GM12878 (cell line): ENCODE measurements at regions not wholly inside any gene's neighbourhood (a gene's known extent, or its start where the extent isn't known, plus 50 kb on each side); places are given as distances from the start of the nearest gene placed in this dataset.
"Not testable (repeated sequence)": the region's sequence is repeated elsewhere in the genome, so short reads cannot be mapped to it uniquely, and the experiment has no call there.

ENCODE experiments used
- ATAC-seq: fragments of 200-7000 bp; cut with Tn5 transposase; 3 replicates; pipeline ENCODE4 v1.9.1; 2020; ENCODE audit warnings: mild to moderate bottlenecking, moderate library complexity
- BruUV-seq: library from RNA; stranded (reverse); fragments of 400-500 nt; replicated peaks from 2 replicates; lab custom pipeline; 2021; lab: Mats Ljungman, UMichigan
- CTCF ChIA-PET: fragments of 300-600 bp; sonication (Branson Sonifier 250); formaldehyde crosslinking; extraction: SDS; loops from one replicate; lab custom pipeline; 2021; ENCODE audit warnings: inconsistent platforms; lab: Yijun Ruan, JAX
- POLR2A ChIA-PET: fragments of 350-600 bp; formaldehyde crosslinking; extraction: SDS; loops from one replicate; lab custom pipeline; 2021; ENCODE audit warnings: inconsistent platforms; lab: Charles Lee
- RAD21 ChIA-PET: fragments of 300-600 bp; sonication (Branson Sonifier 250); formaldehyde crosslinking; loops from one replicate; lab custom pipeline; 2023; ENCODE audit warnings: antibody characterized with exemption; ENCODE audit not compliant: unreplicated experiment; lab: Charles Lee
- SMC1A ChIA-PET: fragments of 300-600 bp; sonication (Branson Sonifier 250); formaldehyde crosslinking; loops from one replicate; lab custom pipeline; 2023; ENCODE audit not compliant: unreplicated experiment, uncharacterized antibody; lab: Charles Lee
- DNase-seq: peaks from one replicate; pipeline ENCODE4 v3.0.0-alpha.2; 2011; ENCODE audit warnings: low read depth, low spot score
- FAIRE-seq: peaks from 3 replicates; lab custom pipeline; 2011; peaks lifted over from hg19 to GRCh38; lab: Jason Lieb, UNC
- H2AFZ ChIP-seq: 2 replicates; pipeline ENCODE4 v1.6.0; 2011; ENCODE audit warnings: low read depth, low read length, control low read depth; ENCODE audit not compliant: control insufficient read depth
- H3K27ac ChIP-seq: 2 replicates; pipeline ENCODE4 v1.5.1; 2011; ENCODE audit warnings: control low read depth; ENCODE audit not compliant: control insufficient read depth, insufficient read depth
- H3K27me3 ChIP-seq, 2 experiments: replicated peaks in 1 of 2; 2 replicates each; pipeline versions ENCODE4 v1.6.0 to v1.6.1; 2011; ENCODE audit warnings: low read length in 1 of 2; ENCODE audit not compliant: control insufficient read depth in 2 of 2, insufficient read depth in 2 of 2
- H3K36me3 ChIP-seq, 2 experiments: 2 replicates each; pipeline ENCODE4 v1.5.1; 2011; ENCODE audit warnings: low read length in 1 of 2; ENCODE audit not compliant: control insufficient read depth in 2 of 2, insufficient read depth in 2 of 2
- H3K4me1 ChIP-seq: 2 replicates; pipeline ENCODE4 v1.6.1; 2011; ENCODE audit warnings: mild to moderate bottlenecking, low read length, moderate library complexity, mixed read lengths; ENCODE audit not compliant: control insufficient read depth, insufficient read depth
- H3K4me2 ChIP-seq: 2 replicates; pipeline ENCODE4 v1.6.0; 2011; ENCODE audit warnings: control low read depth; ENCODE audit not compliant: control insufficient read depth, insufficient read depth
- H3K4me3 ChIP-seq: fragments of 200-600 bp; sonication (generic); 2 replicates; pipeline ENCODE4 v1.5.1; 2016
- H3K79me2 ChIP-seq: 2 replicates; pipeline ENCODE4 v1.6.0; 2011; ENCODE audit warnings: low read length; ENCODE audit not compliant: control insufficient read depth, insufficient read depth
- H3K9ac ChIP-seq: 2 replicates; pipeline ENCODE4 v1.8.0; 2011; ENCODE audit warnings: low read length, control low read depth, mixed read lengths; ENCODE audit not compliant: control insufficient read depth, insufficient read depth
- H3K9me3 ChIP-seq: replicated peaks from 3 replicates; pipeline ENCODE4 v1.5.1; 2011; ENCODE audit warnings: mild to moderate bottlenecking, low read length; ENCODE audit not compliant: control insufficient read depth, insufficient read depth
- H4K20me1 ChIP-seq: 2 replicates; pipeline ENCODE4 v1.6.0; 2011; ENCODE audit not compliant: control insufficient read depth, insufficient read depth
- CTCF ChIP-seq, 3 experiments: IDR thresholded peaks in 2 of 3; conservative IDR thresholded peaks in 1 of 3; 2 replicates each; pipeline ENCODE4 v1.5.1; 2011; ENCODE audit warnings: low read depth in 3 of 3, low read length in 3 of 3, mild to moderate bottlenecking in 3 of 3, control low read depth in 2 of 3, moderate library complexity in 2 of 3, inconsistent platforms in 1 of 3, mixed read lengths in 1 of 3; ENCODE audit not compliant: control insufficient read depth in 2 of 3, insufficient read depth in 1 of 3; ENCODE audit errors: extremely low read depth in 1 of 3
- ETV6 ChIP-seq, 2 experiments: fragments of 450-650 bp in 1 of 2; IDR thresholded peaks in 1 of 2; conservative IDR thresholded peaks in 1 of 2; 2 replicates each; pipeline ENCODE4 v1.6.1; 2014; ENCODE audit warnings: antibody characterized with exemption in 1 of 2, borderline replicate concordance in 1 of 2, low read depth in 1 of 2, mild to moderate bottlenecking in 1 of 2, moderate library complexity in 1 of 2
- NFXL1 ChIP-seq: fragments of 450-650 bp; IDR thresholded peaks from 2 replicates; pipeline ENCODE4 v1.6.1; 2017; ENCODE audit warnings: antibody characterized with exemption, mild to moderate bottlenecking, borderline replicate concordance
- WGBS: methylation state at CpG from one replicate; pipeline ENCODE4 v1.1.6; 2016; ENCODE audit warnings: low lambda C conversion rate; ENCODE audit not compliant: insufficient replicate concordance, insufficient coverage; ENCODE audit errors: missing lambda C conversion rate; 5-methylcytosine and 5-hydroxymethylcytosine counted together
- in situ Hi-C: fragments of 300-500 bp; cut with MboI; formaldehyde crosslinking; loops from 9 replicates; pipeline ENCODE4 v1.14.3; 2018; ENCODE audit warnings: mixed read lengths
- intact Hi-C: fragments of 100-400 bp; cut with micrococcal nuclease; formaldehyde crosslinking; loops from one replicate; pipeline ENCODE4 v1.14.2; 2022; ENCODE audit not compliant: unreplicated experiment

DNA sequence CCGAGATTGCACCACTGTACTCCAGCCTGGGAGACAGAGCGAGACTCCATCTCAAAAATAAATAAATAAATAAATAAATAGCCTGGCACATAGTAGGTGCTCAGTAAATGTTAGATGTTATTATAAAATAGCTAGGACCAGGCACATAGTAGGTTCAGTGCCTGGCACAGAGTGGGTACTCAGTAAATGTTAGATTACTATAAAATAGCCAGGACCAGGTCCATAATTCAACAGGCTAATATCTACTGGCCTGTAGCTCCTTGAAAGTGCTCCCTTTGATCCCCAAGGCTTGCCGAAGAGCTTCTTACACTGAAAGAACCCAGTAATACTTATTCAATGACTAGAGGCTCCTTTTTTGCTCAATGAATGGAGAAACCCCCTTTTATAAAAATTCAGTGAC lies 215.1 kb upstream of the ZNF217 start:
- FAIRE-seq (no peak), DNase-seq (no peak), ATAC-seq (no peak)
- no peak overlapping the region for H3K9ac ChIP-seq
- ChIA-PET SMC1A (interaction anchor here (0.6 to 1.6 kb wide), 3 partner anchors 15 to 209 kb away, joined by 3 to 6 read pairs (median 3); no protein-coding TSS in a partner anchor), CTCF (no interaction called here), POLR2A (no interaction called here), RAD21 (interaction anchor here (1.1 kb wide), 1 partner anchor 15 kb away, joined by 3 read pairs; no protein-coding TSS in a partner anchor)
- no peaks in the 10 kb centered on the region for H3K27me3 ChIP-seq
- H3K79me2 ChIP-seq = no peaks in the 10 kb centered on the region
- no peak overlapping the region for H3K27ac ChIP-seq
- H3K4me1 ChIP-seq = 0 out of 2 replicates have a peak, but pooled peaks cover under 1% of the 10 kb centered on the region
- no peak overlapping the region for H3K4me3 ChIP-seq
- TF ChIP-seq CTCF (IDR thresholded peaks at IDR 0.05 in 2 of 3, conservative IDR thresholded peaks at IDR 0.05 in 1 of 3; ENCODE audit: control insufficient read depth in 2 of 3, extremely low read depth in 1 of 3, insufficient read depth in 1 of 3, low read depth in 3 of 3, low read length in 3 of 3) = no peak
- peak in 1 of 2 experiments; percentile 64; a peak in 2 of 4 replicates for TF ChIP-seq ETV6 (conservative IDR thresholded peaks at IDR 0.05 in 1 of 2, IDR thresholded peaks at IDR 0.05 in 1 of 2; ENCODE audit: borderline replicate concordance in 1 of 2, low read depth in 1 of 2)
- WGBS = 100% methylated on average over 3 of the region's 3 CpGs
- in situ Hi-C loops = no loop called here
- H2AFZ ChIP-seq = no peak overlapping the region
- H3K36me3 ChIP-seq = no peaks in the 10 kb centered on the region
- no peaks in the 10 kb centered on the region for H4K20me1 ChIP-seq
- H3K4me2 ChIP-seq = no peak overlapping the region
- intact Hi-C loops = no loop called here
- no TSS peak for BruUV-seq
- H3K9me3 ChIP-seq = no peaks in the 10 kb centered on the region

DNA sequence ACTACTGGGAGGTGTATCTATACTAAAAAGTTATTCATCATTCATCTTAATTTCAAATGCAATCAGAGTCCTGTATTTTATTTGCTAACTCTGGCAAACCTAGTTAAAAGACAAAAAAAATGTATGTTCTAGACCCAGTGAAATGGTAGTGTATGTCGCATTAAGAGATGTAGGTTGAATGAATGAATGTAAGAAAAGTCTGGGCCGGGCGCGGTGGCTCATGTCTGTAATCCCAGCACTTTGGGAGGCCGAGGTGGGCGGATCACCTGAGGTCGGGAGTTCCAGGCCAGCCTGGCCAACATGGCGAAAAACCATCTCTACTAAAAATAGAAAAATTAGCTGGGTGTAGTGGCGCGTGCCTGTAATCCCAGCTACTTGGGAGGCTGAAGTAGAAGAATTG lies 214.7 kb upstream of the ZNF217 start:
- POLR2A ChIA-PET, H3K4me2 ChIP-seq, H2AFZ ChIP-seq, in situ Hi-C loops, H4K20me1 ChIP-seq, H3K9ac ChIP-seq, CTCF ChIA-PET, H3K4me1 ChIP-seq, H3K79me2 ChIP-seq, RAD21 ChIA-PET, H3K27me3 ChIP-seq, intact Hi-C loops, H3K27ac ChIP-seq, H3K4me3 ChIP-seq, BruUV-seq, FAIRE-seq, ATAC-seq, H3K36me3 ChIP-seq, H3K9me3 ChIP-seq, DNase-seq: not testable (repeated sequence)
- SMC1A ChIA-PET = interaction anchor here (0.9 to 1.6 kb wide), 2 partner anchors 14 to 26 kb away, joined by 3 to 6 read pairs; no protein-coding TSS in a partner anchor
- TF ChIP-seq NFXL1 = peak; percentile 75
- 91% methylated on average over 10 of the region's 10 CpGs for WGBS
